Mesendoderm (in vitro differentiated cells): ENCODE measurements at regions not wholly inside any gene's neighbourhood (a gene's known extent, or its start where the extent isn't known, plus 50 kb on each side); places are given as distances from the start of the nearest gene placed in this dataset.

Source experiments
- DNase-seq: peaks from one replicate; pipeline ENCODE4 v3.0.0; 2013
- H2AK5ac ChIP-seq: 2 replicates; pipeline ENCODE4 v1.6.1; 2013; ENCODE audit warnings: low read length, inconsistent platforms
- H2BK120ac ChIP-seq: 2 replicates; pipeline ENCODE4 v1.6.1; 2013; ENCODE audit warnings: low read depth, mild to moderate bottlenecking, low read length, moderate library complexity, mixed read lengths
- H2BK15ac ChIP-seq: replicated peaks from 2 replicates; pipeline ENCODE4 v1.6.1; 2013; ENCODE audit warnings: low read depth, mild to moderate bottlenecking, moderate library complexity
- H2BK5ac ChIP-seq: 2 replicates; pipeline ENCODE4 v1.6.1; 2013; ENCODE audit warnings: low read length, inconsistent platforms
- H3K18ac ChIP-seq: 2 replicates; pipeline ENCODE4 v1.6.1; 2013; ENCODE audit warnings: mild to moderate bottlenecking, low read length, mixed read lengths
- H3K23ac ChIP-seq: one replicate; pipeline ENCODE4 v1.6.1; 2013; ENCODE audit warnings: low read length
- H3K27ac ChIP-seq: 2 replicates; pipeline ENCODE4 v1.5.1; 2013; ENCODE audit warnings: low read depth, mild to moderate bottlenecking, inconsistent platforms, low read length, moderate library complexity
- H3K27me3 ChIP-seq: 2 replicates; pipeline ENCODE4 v1.6.1; 2013; ENCODE audit warnings: low read length, control low read depth, mild to moderate bottlenecking, inconsistent platforms; ENCODE audit not compliant: insufficient read depth, poor library complexity
- H3K36me3 ChIP-seq: 2 replicates; pipeline ENCODE4 v1.6.1; 2013; ENCODE audit warnings: low read length, inconsistent platforms; ENCODE audit not compliant: control insufficient read depth, insufficient read depth
- H3K4ac ChIP-seq: one replicate; pipeline ENCODE4 v1.6.1; 2013; ENCODE audit warnings: low read depth, mild to moderate bottlenecking, low read length, moderate library complexity
- H3K4me1 ChIP-seq: 2 replicates; pipeline ENCODE4 v1.6.1; 2013; ENCODE audit warnings: low read depth, low read length, inconsistent platforms; ENCODE audit not compliant: control insufficient read depth
- H3K4me2 ChIP-seq: 2 replicates; pipeline ENCODE4 v1.6.1; 2013; ENCODE audit warnings: low read length
- H3K4me3 ChIP-seq: 2 replicates; pipeline ENCODE4 v1.5.1; 2013; ENCODE audit warnings: mild to moderate bottlenecking, low read length
- H3K56ac ChIP-seq: one replicate; pipeline ENCODE4 v1.6.1; 2013; ENCODE audit warnings: low read length
- H3K79me1 ChIP-seq: 2 replicates; pipeline ENCODE4 v1.6.1; 2013; ENCODE audit warnings: low read length, inconsistent platforms
- H3K79me2 ChIP-seq: 2 replicates; pipeline ENCODE4 v1.6.1; 2013; ENCODE audit warnings: mild to moderate bottlenecking, low read length; ENCODE audit not compliant: control insufficient read depth, insufficient read depth
- H3K9ac ChIP-seq: 2 replicates; pipeline ENCODE4 v1.6.1; 2013; ENCODE audit warnings: low read length, inconsistent platforms
- H4K5ac ChIP-seq: one replicate; pipeline ENCODE4 v1.6.1; 2013; ENCODE audit warnings: low read length
- H4K8ac ChIP-seq: one replicate; pipeline ENCODE4 v1.6.1; 2013; ENCODE audit warnings: low read depth, mild to moderate bottlenecking, control low read depth, low read length, moderate library complexity
- WGBS: extraction: QIAGEN DNeasy Blood & Tissue Kit; methylation state at CpG from one replicate; pipeline ENCODE4 v1.1.7; 2013; ENCODE audit warnings: low lambda C conversion rate, missing lambda C conversion rate; ENCODE audit not compliant: insufficient coverage; ENCODE audit errors: extremely low coverage; 5-methylcytosine and 5-hydroxymethylcytosine counted together

DNA sequence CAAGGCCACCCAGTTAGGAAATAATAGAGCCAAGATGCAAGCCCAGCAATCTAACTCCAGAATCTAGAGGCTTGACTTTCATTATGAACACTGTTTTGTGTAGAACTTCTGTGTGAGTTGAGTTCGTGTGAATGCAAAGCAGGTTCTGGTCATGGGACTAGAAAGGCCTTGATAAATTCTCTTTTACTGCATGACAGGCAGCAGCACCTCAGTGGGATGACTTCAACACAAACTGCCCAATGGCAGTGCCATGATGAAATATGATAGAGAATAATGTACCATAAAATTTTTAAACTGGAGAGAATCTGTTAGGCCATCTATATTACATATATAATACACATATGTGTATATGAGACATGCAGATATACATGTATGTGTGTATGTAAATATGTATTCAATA, 214.5 kb downstream of the KLF5 start:
- Histone ChIP-seq H3K23ac (no peak overlapping the region), H3K27me3 (no peaks in the 10 kb centered on the region), H3K4ac (no peak overlapping the region), H2BK5ac (no peak overlapping the region), H3K4me2 (no peak overlapping the region), H2BK120ac (no peak overlapping the region), H2AK5ac (no peak overlapping the region), H3K18ac (no peak overlapping the region), H3K4me1 (no peaks in the 10 kb centered on the region), H3K36me3 (no peaks in the 10 kb centered on the region), H4K5ac (no peak overlapping the region), H3K4me3 (no peak overlapping the region), H3K27ac (no peak overlapping the region), H2BK15ac (no peak overlapping the region), H4K8ac (no peak overlapping the region), H3K9ac (no peak overlapping the region), H3K79me1 (no peaks in the 10 kb centered on the region), H3K56ac (no peak overlapping the region), H3K79me2 (no peaks in the 10 kb centered on the region)
- DNase-seq = no peak
- WGBS = no CpG with 5 or more reads among the region's 1 CpG

DNA sequence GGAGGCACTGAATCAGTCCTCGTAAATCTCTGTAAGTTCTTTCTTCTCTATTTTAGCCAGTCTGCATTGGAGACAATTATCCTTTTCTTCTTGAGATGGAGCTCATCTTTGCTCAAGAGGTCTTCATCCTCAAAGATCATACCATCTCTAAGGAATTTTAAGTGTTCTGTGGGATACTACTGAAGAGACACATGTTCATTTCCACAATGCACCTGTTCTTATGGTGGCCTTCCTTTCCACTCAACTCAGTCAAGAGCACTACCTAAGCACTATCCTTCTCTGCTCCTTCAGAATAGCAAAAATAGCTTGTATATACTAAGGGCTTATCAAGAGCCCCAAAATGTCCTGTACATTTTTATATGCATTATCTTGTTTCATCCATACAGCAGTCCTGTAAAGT, 214.0 kb downstream of the KLF5 start:
- H3K18ac ChIP-seq = no peak overlapping the region
- no peaks in the 10 kb centered on the region for H3K4me1 ChIP-seq
- WGBS = no CpG with 5 or more reads among the region's 1 CpG
- no peaks in the 10 kb centered on the region for H3K79me1 ChIP-seq
- H3K4ac ChIP-seq = no peak overlapping the region
- no peak overlapping the region for H3K27ac ChIP-seq
- H4K8ac ChIP-seq = no peak overlapping the region
- H4K5ac ChIP-seq = no peak overlapping the region
- H3K9ac ChIP-seq = no peak overlapping the region
- H2AK5ac ChIP-seq = no peak overlapping the region
- no peak overlapping the region for H3K23ac ChIP-seq
- H3K79me2 ChIP-seq = no peaks in the 10 kb centered on the region
- H3K4me3 ChIP-seq = no peak overlapping the region
- no peak overlapping the region for H3K56ac ChIP-seq
- H3K4me2 ChIP-seq = no peak overlapping the region
- DNase-seq = no peak
- no peak overlapping the region for H2BK15ac ChIP-seq
- H2BK5ac ChIP-seq = no peak overlapping the region
- H3K27me3 ChIP-seq = no peaks in the 10 kb centered on the region
- H2BK120ac ChIP-seq = no peak overlapping the region
- no peaks in the 10 kb centered on the region for H3K36me3 ChIP-seq

DNA sequence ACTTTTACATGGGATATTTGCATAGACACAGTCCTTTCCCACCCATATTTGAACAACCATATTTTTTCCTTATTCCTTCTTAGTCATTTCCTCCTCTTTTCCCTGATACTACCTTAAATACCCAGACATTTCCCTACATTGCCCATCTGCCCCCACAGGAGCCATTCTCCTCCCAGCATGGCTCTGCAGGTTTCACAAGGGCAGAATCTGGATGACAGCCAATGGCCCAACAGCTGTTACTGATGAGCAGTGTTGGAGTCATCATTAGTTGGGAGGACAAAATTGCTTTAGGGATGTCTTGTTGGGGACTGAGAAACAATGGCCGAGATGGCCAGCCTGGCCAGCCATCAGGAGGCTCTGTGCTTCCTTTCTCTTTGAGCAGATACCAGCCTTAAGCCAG, 209.5 kb downstream of the KLF5 start:
- Histone ChIP-seq H4K8ac (no peak overlapping the region), H3K79me1 (no peaks in the 10 kb centered on the region), H3K18ac (no peak overlapping the region), H3K23ac (no peak overlapping the region), H3K4me1 (no peaks in the 10 kb centered on the region), H3K4ac (no peak overlapping the region), H3K56ac (no peak overlapping the region), H3K36me3 (no peaks in the 10 kb centered on the region), H2BK15ac (no peak overlapping the region), H4K5ac (no peak overlapping the region), H3K27ac (no peak overlapping the region), H3K9ac (no peak overlapping the region), H2AK5ac (no peak overlapping the region), H2BK5ac (no peak overlapping the region), H2BK120ac (no peak overlapping the region), H3K27me3 (no peaks in the 10 kb centered on the region), H3K79me2 (no peaks in the 10 kb centered on the region), H3K4me2 (no peak overlapping the region), H3K4me3 (no peak overlapping the region)
- no peak for DNase-seq
- WGBS = no CpG with 5 or more reads among the region's 1 CpG

- H3K4me1 ChIP-seq = peaks cover 2% of the 10 kb centered on the region
- WGBS = no CpG with 5 or more reads among the region's 3 CpGs
- no peak overlapping the region for H4K8ac ChIP-seq
- no peak overlapping the region for H3K4ac ChIP-seq
- H3K79me1 ChIP-seq = no peaks in the 10 kb centered on the region
- H4K5ac ChIP-seq = no peak overlapping the region
- H3K4me2 ChIP-seq = no peak overlapping the region
- no peak overlapping the region for H2BK15ac ChIP-seq
- H3K18ac ChIP-seq = no peak overlapping the region
- no peak overlapping the region for H2BK5ac ChIP-seq
- no peaks in the 10 kb centered on the region for H3K79me2 ChIP-seq
- no peak for DNase-seq
- no peak overlapping the region for H3K27ac ChIP-seq
- no peak overlapping the region for H3K23ac ChIP-seq
- no peaks in the 10 kb centered on the region for H3K27me3 ChIP-seq
- no peak overlapping the region for H3K56ac ChIP-seq
- H2BK120ac ChIP-seq = no peak overlapping the region
- no peak overlapping the region for H2AK5ac ChIP-seq
- no peak overlapping the region for H3K9ac ChIP-seq
- H3K36me3 ChIP-seq = no peaks in the 10 kb centered on the region
- no peak overlapping the region for H3K4me3 ChIP-seq
Observed at GRCh38 chr13:73266640-73267180, 207.9 kb downstream of the KLF5 start.

DNA sequence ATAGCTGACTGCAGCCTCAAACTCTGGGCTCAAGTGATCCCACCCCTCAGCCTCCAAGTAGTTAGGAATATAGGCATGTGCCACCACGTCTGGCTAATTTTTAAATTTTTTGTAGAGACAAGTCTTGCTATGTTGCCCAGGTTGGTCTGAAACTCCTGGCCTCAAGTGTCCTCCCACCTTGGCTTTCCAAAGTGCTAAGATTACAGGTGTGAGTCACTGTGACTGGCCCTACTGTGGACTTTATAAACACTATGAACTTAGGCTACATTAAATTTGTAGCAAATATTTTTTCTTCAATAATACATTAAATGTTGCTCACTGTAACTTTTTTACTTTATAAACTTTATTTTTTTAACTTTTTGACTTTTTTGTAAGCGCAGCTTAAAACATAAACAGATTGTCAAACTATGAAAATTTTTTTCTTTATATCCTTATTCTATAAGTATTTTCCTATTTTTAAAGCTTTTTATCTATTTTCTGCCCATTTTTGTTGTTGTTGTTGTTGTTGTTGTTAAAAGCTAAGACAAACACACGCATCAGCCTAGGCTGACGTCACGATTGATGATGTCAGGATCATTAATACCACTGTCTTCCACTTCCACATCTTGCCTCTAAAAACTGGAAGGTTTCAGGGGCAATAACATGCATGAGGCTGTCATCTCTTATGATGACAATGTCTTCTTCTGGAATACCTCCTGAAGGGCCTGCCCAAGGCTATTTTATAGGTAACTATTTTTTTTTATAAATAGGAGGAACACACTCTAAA, 204.2 kb downstream of the KLF5 start:
- Histone ChIP-seq H3K9ac (no peak overlapping the region), H3K18ac (peak overlapping the region; percentile 30), H3K4me3 (no peak overlapping the region), H3K4ac (no peak overlapping the region), H2BK120ac (peak overlapping the region; percentile 12), H3K79me2 (no peaks in the 10 kb centered on the region), H2BK15ac (no peak overlapping the region), H3K4me1 (peaks cover 4% of the 10 kb centered on the region), H3K27ac (no peak overlapping the region), H2BK5ac (no peak overlapping the region), H4K8ac (no peak overlapping the region), H3K4me2 (no peak overlapping the region), H3K36me3 (no peaks in the 10 kb centered on the region), H4K5ac (no peak overlapping the region), H3K23ac (no peak overlapping the region), H2AK5ac (no peak overlapping the region), H3K27me3 (no peaks in the 10 kb centered on the region), H3K79me1 (no peaks in the 10 kb centered on the region), H3K56ac (no peak overlapping the region)
- no peak for DNase-seq
- no CpG with 5 or more reads among the region's 5 CpGs for WGBS
